Uterus (tissue), 3 donors: ENCODE measurements at regions not wholly inside any gene's neighbourhood (a gene's known extent, or its start where the extent isn't known, plus 50 kb on each side); places are given as distances from the start of the nearest gene placed in this dataset.

Experiments
- DNase-seq, 2 donors: peaks; one replicate each; pipeline ENCODE4 v3.0.0-alpha.2; 2019 to 2020
- H3K27ac ChIP-seq, 2 donors: fragments of 200-600 bp; sonication (generic); 1 replicate in 1 of 2; 2 replicates in 1 of 2; pipeline ENCODE4 v1.5.1; 2016 to 2018
- H3K27me3 ChIP-seq, 2 donors: fragments of 200-600 bp; sonication (generic); one replicate each; pipeline ENCODE4 v1.5.1; 2018 to 2019; ENCODE audit warnings: control low read depth in 1 of 2
- H3K36me3 ChIP-seq, 2 donors: fragments of 200-600 bp; sonication (generic); one replicate each; pipeline ENCODE4 v1.5.1; 2019; ENCODE audit warnings: control low read depth in 1 of 2
- H3K4me1 ChIP-seq, 2 donors: fragments of 200-600 bp; sonication (generic); one replicate each; pipeline ENCODE4 v1.5.1; 2018 to 2019; ENCODE audit warnings: control low read depth in 1 of 2
- H3K4me3 ChIP-seq, 2 donors: fragments of 200-600 bp; sonication (generic); 1 replicate in 1 of 2; 2 replicates in 1 of 2; pipeline ENCODE4 v1.5.1; 2018 to 2019; ENCODE audit warnings: mild to moderate bottlenecking in 1 of 2
- H3K9me3 ChIP-seq, 2 donors: fragments of 200-600 bp; sonication (generic); one replicate each; pipeline ENCODE4 v1.5.1; 2019; ENCODE audit warnings: control low read depth in 1 of 2
- CTCF ChIP-seq, 4 experiments: fragments of 200-600 bp in 2 of 4; fragments of 450-650 bp in 2 of 4; sonication (generic) in 2 of 4; IDR thresholded peaks; one replicate each; pipeline ENCODE4 v1.5.1; 2016 to 2019; ENCODE audit warnings: antibody characterized with exemption in 4 of 4, mild to moderate bottlenecking in 2 of 4, moderate library complexity in 1 of 4
- POLR2A ChIP-seq, 2 donors: fragments of 450-650 bp; IDR thresholded peaks; one replicate each; pipeline ENCODE4 v1.6.1; 2016; ENCODE audit warnings: antibody characterized with exemption in 2 of 2, mild to moderate bottlenecking in 1 of 2, moderate library complexity in 1 of 2
- intact Hi-C: fragments of 100-400 bp; cut with DNase I; formaldehyde crosslinking; loops from one replicate; pipeline ENCODE4 v1.15.1; 2023; ENCODE audit warnings: low total_unique reads
- donor health status: DM: yes; HTN: yes; CAD: no.

- no peak for DNase-seq
- Histone ChIP-seq H3K9me3 (no peaks in the 10 kb centered on the region), H3K4me3 (no peak overlapping the region), H3K27me3 (no peaks in the 10 kb centered on the region), H3K4me1 (no peaks in the 10 kb centered on the region), H3K27ac (no peak overlapping the region), H3K36me3 (no peaks in the 10 kb centered on the region)
- intact Hi-C loops, result no loop called here
- TF ChIP-seq POLR2A (IDR thresholded peaks at IDR 0.05) (no peak), CTCF (IDR thresholded peaks at IDR 0.05) (no peak)
These were observed 1682.8 kb upstream of the LRRTM1 start for GRCh38 chr2:81987370-81987769.

GRCh38 chr2:81984969-81985637 lies 1680.6 kb upstream of the LRRTM1 start:
- no peak for DNase-seq
- Histone ChIP-seq H3K27ac (no peak overlapping the region), H3K4me1 (no peaks in the 10 kb centered on the region), H3K27me3 (no peaks in the 10 kb centered on the region), H3K36me3 (no peaks in the 10 kb centered on the region), H3K9me3 (no peaks in the 10 kb centered on the region), H3K4me3 (no peak overlapping the region)
- TF ChIP-seq POLR2A (IDR thresholded peaks at IDR 0.05), result no peak
- TF ChIP-seq CTCF (IDR thresholded peaks at IDR 0.05), result no peak
- intact Hi-C loops, result no loop called here

GRCh38 chr2:81981585-81981984 lies 1677.0 kb upstream of the LRRTM1 start:
- DNase-seq, result no peak
- intact Hi-C loops, result no loop called here
- Histone ChIP-seq H3K27me3 (no peaks in the 10 kb centered on the region), H3K4me3 (no peak overlapping the region), H3K36me3 (no peaks in the 10 kb centered on the region), H3K4me1 (no peaks in the 10 kb centered on the region), H3K9me3 (no peaks in the 10 kb centered on the region), H3K27ac (no peak overlapping the region)
- no peak for TF ChIP-seq POLR2A (IDR thresholded peaks at IDR 0.05)
- no peak for TF ChIP-seq CTCF (IDR thresholded peaks at IDR 0.05)

- no peak overlapping the region for H3K27ac ChIP-seq
- no peaks in the 10 kb centered on the region for H3K9me3 ChIP-seq
- no peaks in the 10 kb centered on the region for H3K27me3 ChIP-seq
- no peaks in the 10 kb centered on the region for H3K4me1 ChIP-seq
- no peak for DNase-seq
- H3K4me3 ChIP-seq, result no peak overlapping the region
- intact Hi-C loops, result no loop called here
- no peaks in the 10 kb centered on the region for H3K36me3 ChIP-seq
- no peak for TF ChIP-seq CTCF (IDR thresholded peaks at IDR 0.05)
- TF ChIP-seq POLR2A (IDR thresholded peaks at IDR 0.05), result no peak
These were observed 1674.5 kb upstream of the LRRTM1 start for GRCh38 chr2:81979086-81979485.

- TF ChIP-seq CTCF (IDR thresholded peaks at IDR 0.05) (no peak), POLR2A (IDR thresholded peaks at IDR 0.05) (no peak)
- H3K36me3 ChIP-seq, result no peaks in the 10 kb centered on the region
- no peak overlapping the region for H3K27ac ChIP-seq
These were observed 1672.4 kb upstream of the LRRTM1 start for GRCh38 chr2:81976998-81977397.

More at GRCh38 chr2:81976998-81977397, 1672.4 kb upstream of the LRRTM1 start:
- no peaks in the 10 kb centered on the region for H3K4me1 ChIP-seq
- intact Hi-C loops, result no loop called here
- H3K27me3 ChIP-seq, result no peaks in the 10 kb centered on the region
- no peaks in the 10 kb centered on the region for H3K9me3 ChIP-seq
- no peak for DNase-seq
- H3K4me3 ChIP-seq, result no peak overlapping the region
